ENCODE measurements at regions not wholly inside any gene's neighbourhood (a gene's known extent, or its start where the extent isn't known, plus 50 kb on each side); places are given as distances from the start of the nearest gene placed in this dataset.

DNA sequence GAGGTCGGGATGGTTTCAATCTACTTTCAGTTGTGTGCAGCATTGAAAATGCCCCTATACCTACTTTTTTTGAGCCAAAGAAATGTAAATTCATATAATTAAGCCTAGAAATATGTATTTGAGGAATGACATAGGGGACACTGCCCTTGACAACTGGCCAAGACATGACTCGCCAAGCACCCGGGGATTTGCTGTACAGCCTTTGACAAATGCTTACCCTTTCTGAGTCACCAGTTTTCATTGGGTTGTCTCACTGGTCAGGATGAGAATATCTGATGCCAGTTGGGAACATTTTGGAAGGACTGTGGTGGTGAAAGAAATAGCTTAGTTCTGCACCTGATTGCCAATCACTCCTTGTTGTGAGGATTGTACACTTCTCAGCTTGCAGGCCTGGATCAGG lies 166.8 kb upstream of the HABP2 start:
- TF ChIP-seq, protein P1, sequence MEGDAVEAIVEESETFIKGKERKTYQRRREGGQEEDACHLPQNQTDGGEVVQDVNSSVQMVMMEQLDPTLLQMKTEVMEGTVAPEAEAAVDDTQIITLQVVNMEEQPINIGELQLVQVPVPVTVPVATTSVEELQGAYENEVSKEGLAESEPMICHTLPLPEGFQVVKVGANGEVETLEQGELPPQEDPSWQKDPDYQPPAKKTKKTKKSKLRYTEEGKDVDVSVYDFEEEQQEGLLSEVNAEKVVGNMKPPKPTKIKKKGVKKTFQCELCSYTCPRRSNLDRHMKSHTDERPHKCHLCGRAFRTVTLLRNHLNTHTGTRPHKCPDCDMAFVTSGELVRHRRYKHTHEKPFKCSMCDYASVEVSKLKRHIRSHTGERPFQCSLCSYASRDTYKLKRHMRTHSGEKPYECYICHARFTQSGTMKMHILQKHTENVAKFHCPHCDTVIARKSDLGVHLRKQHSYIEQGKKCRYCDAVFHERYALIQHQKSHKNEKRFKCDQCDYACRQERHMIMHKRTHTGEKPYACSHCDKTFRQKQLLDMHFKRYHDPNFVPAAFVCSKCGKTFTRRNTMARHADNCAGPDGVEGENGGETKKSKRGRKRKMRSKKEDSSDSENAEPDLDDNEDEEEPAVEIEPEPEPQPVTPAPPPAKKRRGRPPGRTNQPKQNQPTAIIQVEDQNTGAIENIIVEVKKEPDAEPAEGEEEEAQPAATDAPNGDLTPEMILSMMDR (IDR thresholded peaks at IDR 0.05; ENCODE audit: borderline replicate concordance, extremely low read depth, low read length, poor library complexity, severe bottlenecking), result no peak
- TF ChIP-seq EZH2 (IDR thresholded peaks at IDR 0.05; ENCODE audit: borderline replicate concordance, low read depth, low read length, severe bottlenecking), result no peak
